ENCODE measurements at regions not wholly inside any gene's neighbourhood (a gene's known extent, or its start where the extent isn't known, plus 50 kb on each side); places are given as distances from the start of the nearest gene placed in this dataset.

- Histone ChIP-seq H3K27ac (ENCODE audit: insufficient read depth, low read length) (no peak overlapping the region), H2AK5ac (ENCODE audit: low read depth, low read length) (no peak overlapping the region), H3K9me3 (ENCODE audit: control insufficient read depth, insufficient read depth, low read length) (no peaks in the 10 kb centered on the region), H3K4me1 (ENCODE audit: control insufficient read depth, insufficient read depth, low read length) (no peaks in the 10 kb centered on the region), H3K9me1 (ENCODE audit: insufficient read depth, low read length) (no peaks in the 10 kb centered on the region), H2BK120ac (ENCODE audit: low read depth, low read length) (no peak overlapping the region), H3K27me3 (ENCODE audit: control insufficient read depth, insufficient read depth, low read length) (peaks cover 1% of the 10 kb centered on the region; the same call in 1 of the 2 replicates), H2AFZ (replicated peaks; ENCODE audit: low read length, poor library complexity) (no peak overlapping the region), H2AK9ac (replicated peaks; ENCODE audit: low read depth, low read length, poor library complexity) (no peak overlapping the region), H2BK5ac (ENCODE audit: low read depth, low read length, poor library complexity, severe bottlenecking) (no peak overlapping the region), H3K4me3 (ENCODE audit: insufficient read depth, low read depth, low read length) (no peak overlapping the region), H3K79me1 (ENCODE audit: low read depth in 1 of 2, low read length in 2 of 2) (no peaks in the 10 kb centered on the region), H4K8ac (ENCODE audit: low read depth in 2 of 2, low read length in 2 of 2) (no peak overlapping the region), H3K14ac (replicated peaks; ENCODE audit: low read depth, low read length) (no peak overlapping the region), H3K56ac (ENCODE audit: extremely low read depth, insufficient read depth, low read length) (no peak overlapping the region), H3K4me2 (ENCODE audit: low read depth, low read length) (no peak overlapping the region), H4K5ac (ENCODE audit: low read depth, low read length) (no peak overlapping the region), H3K4ac (ENCODE audit: low read depth, low read length) (no peak overlapping the region), H3K36me3 (ENCODE audit: control insufficient read depth, insufficient read depth, low read length) (no peaks in the 10 kb centered on the region), H2BK15ac (ENCODE audit: low read depth, low read length) (no peak overlapping the region), H4K20me1 (ENCODE audit: insufficient read depth, low read length) (no peaks in the 10 kb centered on the region), H4K91ac (ENCODE audit: insufficient read depth, low read depth, low read length) (no peak overlapping the region), H2BK20ac (ENCODE audit: low read depth, low read length) (no peak overlapping the region), H3K9ac (ENCODE audit: low read depth, low read length) (no peak overlapping the region), H3K18ac (ENCODE audit: low read depth, low read length) (no peak overlapping the region), H3K23ac (ENCODE audit: low read depth, low read length) (no peak overlapping the region)
- POLR2A ChIA-PET (ENCODE audit: unreplicated experiment): no interaction called here
- no TSS peak for BruUV-seq (replicated peaks)
- ATAC-seq (ENCODE audit: low read depth) (no peak), DNase-seq (no peak)
- TF ChIP-seq CEBPB (IDR thresholded peaks at IDR 0.05; ENCODE audit: low read depth, low read length): no peak
- intact Hi-C loops (cut with micrococcal nuclease): no loop called here
- no CpG with 5 or more reads among the region's 3 CpGs for WGBS, 2 experiments (ENCODE audit: extremely low coverage in 2 of 2, insufficient read length in 1 of 2)
- in situ Hi-C loops (cut with MboI; ENCODE audit: low sequenced_read_pairs): no loop called here
- CTCF ChIA-PET: no interaction called here
- dilution Hi-C loops (cut with HindIII; ENCODE audit: low sequenced_read_pairs, unreplicated experiment): no loop called here
Observed at GRCh38 chr10:76732306-76732705, 905.3 kb downstream of the KCNMA1 start.
